HEK293T (cell line): ENCODE measurements at regions not wholly inside any gene's neighbourhood (a gene's known extent, or its start where the extent isn't known, plus 50 kb on each side); places are given as distances from the start of the nearest gene placed in this dataset.

Experiments
- CTCF ChIA-PET: fragments of 350-600 bp; formaldehyde crosslinking; extraction: SDS; loops from one replicate; lab custom pipeline; 2021; ENCODE audit warnings: antibody characterized with exemption, inconsistent platforms; lab: Yijun Ruan, JAX
- POLR2A ChIA-PET: fragments of 350-600 bp; formaldehyde crosslinking; extraction: SDS; loops from one replicate; lab custom pipeline; 2020; ENCODE audit warnings: antibody characterized with exemption, inconsistent platforms; lab: Yijun Ruan, JAX
- DNase-seq: peaks from one replicate; pipeline ENCODE4 v3.0.0; 2012; ENCODE audit warnings: mixed read lengths; ENCODE audit errors: extremely low spot score
- ARNT ChIP-seq: fragments of 450-650 bp; IDR thresholded peaks from 2 replicates; pipeline ENCODE4 v1.6.1; 2017; ENCODE audit warnings: mild to moderate bottlenecking
- BHLHE40 ChIP-seq: fragments of 450-650 bp; IDR thresholded peaks from 2 replicates; pipeline ENCODE4 v1.6.1; 2016; ENCODE audit warnings: mild to moderate bottlenecking, moderate library complexity, borderline replicate concordance
- CTBP1 ChIP-seq: fragments of 450-650 bp; IDR thresholded peaks from 2 replicates; pipeline ENCODE4 v1.6.1; 2016; ENCODE audit warnings: borderline replicate concordance
- ELF4 ChIP-seq: fragments of 450-650 bp; IDR thresholded peaks from 2 replicates; pipeline ENCODE4 v1.6.1; 2017; ENCODE audit warnings: antibody characterized with exemption
- FOXA1 ChIP-seq: fragments of 450-650 bp; IDR thresholded peaks from 2 replicates; pipeline ENCODE4 v1.6.1; 2016; ENCODE audit warnings: mild to moderate bottlenecking
- FOXK2 ChIP-seq: fragments of 450-650 bp; IDR thresholded peaks from 2 replicates; pipeline ENCODE4 v1.6.1; 2016; ENCODE audit warnings: mild to moderate bottlenecking
- FOXM1 ChIP-seq: fragments of 450-650 bp; IDR thresholded peaks from 2 replicates; pipeline ENCODE4 v1.6.1; 2017; ENCODE audit warnings: mild to moderate bottlenecking, borderline replicate concordance
- HDGF ChIP-seq: fragments of 450-650 bp; IDR thresholded peaks from 2 replicates; pipeline ENCODE4 v1.6.1; 2017; ENCODE audit warnings: antibody characterized with exemption, borderline replicate concordance
- L3MBTL2 ChIP-seq: fragments of 450-650 bp; conservative IDR thresholded peaks from 2 replicates; pipeline ENCODE4 v1.6.1; 2016; ENCODE audit warnings: mild to moderate bottlenecking
- LEF1 ChIP-seq: fragments of 450-650 bp; IDR thresholded peaks from 2 replicates; pipeline ENCODE4 v1.6.1; 2017; ENCODE audit warnings: mild to moderate bottlenecking, borderline replicate concordance
- NFRKB ChIP-seq: fragments of 450-650 bp; IDR thresholded peaks from 2 replicates; pipeline ENCODE4 v1.6.1; 2016; ENCODE audit warnings: mild to moderate bottlenecking, moderate library complexity
- PKNOX1 ChIP-seq: fragments of 450-650 bp; IDR thresholded peaks from 2 replicates; pipeline ENCODE4 v1.6.1; 2016
- SP1 ChIP-seq: fragments of 450-650 bp; IDR thresholded peaks from 2 replicates; pipeline ENCODE4 v1.6.1; 2017
- SUZ12 ChIP-seq: fragments of 450-650 bp; IDR thresholded peaks from 2 replicates; pipeline ENCODE4 v1.6.1; 2016; ENCODE audit warnings: mild to moderate bottlenecking
- TARDBP ChIP-seq: fragments of 450-650 bp; IDR thresholded peaks from 2 replicates; pipeline ENCODE4 v1.6.1; 2016
- ZNF384 ChIP-seq: fragments of 450-650 bp; IDR thresholded peaks from 2 replicates; pipeline ENCODE4 v1.6.1; 2016

GRCh38 chr3:106296062-106296461 lies 427.2 kb upstream of the CBLB start:
- POLR2A ChIA-PET, result no interaction called here
- no peak for DNase-seq
- CTCF ChIA-PET, result no interaction called here
- TF ChIP-seq FOXA1, result no peak
- no peak for TF ChIP-seq L3MBTL2
- no peak for TF ChIP-seq CTBP1
- no peak for TF ChIP-seq FOXM1
- TF ChIP-seq SUZ12, result no peak
- no peak for TF ChIP-seq BHLHE40
- TF ChIP-seq NFRKB, result no peak
- no peak for TF ChIP-seq SP1
- TF ChIP-seq FOXK2, result no peak
- TF ChIP-seq LEF1, result no peak
- no peak for TF ChIP-seq TARDBP

DNA sequence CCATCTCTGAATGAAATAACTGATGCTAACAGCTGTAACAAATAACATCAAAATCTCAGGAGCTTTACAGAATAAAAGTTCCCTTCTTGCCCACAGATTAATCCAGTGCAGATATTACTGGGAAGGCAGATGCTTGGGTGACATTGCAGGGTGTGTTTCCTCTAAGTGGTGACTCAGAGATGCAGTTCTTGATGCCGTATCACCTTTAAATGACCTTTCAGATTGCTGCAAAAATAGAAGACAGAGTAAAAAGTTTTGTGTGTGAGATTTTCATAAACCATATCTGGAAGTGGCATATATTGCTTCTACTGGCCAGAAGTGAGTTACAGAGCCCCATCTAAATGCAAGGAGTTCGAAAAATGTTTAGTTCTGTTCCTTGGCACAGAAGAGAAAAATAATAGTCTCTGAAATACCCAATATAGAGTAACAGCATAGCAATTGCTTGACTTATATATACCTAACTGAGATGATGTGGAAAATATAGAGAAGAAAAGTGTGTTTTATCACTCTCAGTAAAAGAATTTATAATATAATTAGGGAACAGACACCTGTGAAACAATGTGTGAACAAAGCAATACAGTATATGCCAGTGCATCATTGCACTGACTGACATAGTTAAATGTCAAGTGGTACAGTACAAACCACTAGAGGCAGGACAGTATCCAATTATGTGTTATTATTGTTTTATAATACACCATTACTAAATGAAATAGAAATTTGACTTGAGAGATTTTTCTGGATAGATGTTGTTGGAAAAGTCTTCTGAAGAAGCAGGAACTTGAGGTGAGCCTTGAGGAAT lies 430.7 kb upstream of the CBLB start:
- CTCF ChIA-PET, result no interaction called here
- no peak for DNase-seq
- POLR2A ChIA-PET, result no interaction called here
- TF ChIP-seq ELF4 (no peak), SP1 (no peak), ARNT (no peak), CTBP1 (no peak), NFRKB (no peak), FOXM1 (no peak), ZNF384 (no peak), PKNOX1 (no peak), LEF1 (no peak), TARDBP (no peak)

DNA sequence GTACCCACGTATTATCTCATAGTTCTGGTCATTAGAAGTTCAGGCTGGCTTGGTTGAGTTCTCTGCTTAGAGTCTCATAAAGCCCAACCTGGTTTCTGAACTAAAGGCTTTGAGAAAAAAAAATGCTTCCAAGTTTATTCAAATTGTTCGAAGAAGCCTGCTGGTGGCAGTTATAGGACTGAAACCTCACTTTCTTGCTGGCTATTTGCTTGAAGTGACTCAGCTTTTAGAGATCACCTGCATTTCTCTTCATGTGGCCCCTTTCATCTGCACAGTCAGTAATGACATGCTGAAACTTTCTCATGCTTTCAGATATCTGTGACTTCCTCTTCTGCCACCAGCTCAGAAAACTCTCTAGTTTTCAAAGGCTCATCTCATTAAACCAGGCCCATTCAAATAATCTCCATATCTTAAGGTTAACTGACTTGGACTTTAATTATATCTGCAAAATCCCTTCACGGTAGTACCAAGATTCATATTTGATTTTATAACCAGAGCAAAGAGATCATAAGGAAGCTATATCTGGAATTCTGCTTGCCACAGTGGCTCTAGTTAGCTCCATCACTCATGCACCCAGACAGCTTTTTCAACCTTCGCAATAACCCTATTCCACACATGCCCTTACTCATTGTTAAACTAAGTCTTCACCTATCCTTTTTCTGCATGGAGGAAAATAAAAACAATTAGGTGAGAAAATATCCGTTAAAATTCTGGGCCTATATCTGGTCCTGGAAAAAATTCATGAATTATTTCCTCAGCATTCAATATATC lies 433.8 kb upstream of the CBLB start:
- no peak for TF ChIP-seq SP1
- no peak for TF ChIP-seq TARDBP
- TF ChIP-seq FOXM1, result no peak
- TF ChIP-seq ARNT, result no peak
- TF ChIP-seq ELF4, result no peak
- no peak for TF ChIP-seq BHLHE40
- no peak for TF ChIP-seq CTBP1
- no peak for TF ChIP-seq FOXK2
- TF ChIP-seq NFRKB, result no peak
- TF ChIP-seq FOXA1, result no peak
- TF ChIP-seq L3MBTL2, result no peak
- no peak for TF ChIP-seq LEF1
- TF ChIP-seq PKNOX1, result no peak
- TF ChIP-seq ZNF384, result no peak
- no peak for TF ChIP-seq SUZ12
- TF ChIP-seq HDGF, result no peak
- ChIA-PET CTCF (no interaction called here), POLR2A (no interaction called here)
- no peak for DNase-seq

GRCh38 chr3:106303766-106304165 lies 435.0 kb upstream of the CBLB start:
- ChIA-PET CTCF (no interaction called here), POLR2A (no interaction called here)
- DNase-seq, result no peak
- TF ChIP-seq SP1, result no peak
- TF ChIP-seq HDGF, result no peak
- no peak for TF ChIP-seq L3MBTL2
- no peak for TF ChIP-seq FOXM1
- TF ChIP-seq PKNOX1, result no peak
- no peak for TF ChIP-seq LEF1
- no peak for TF ChIP-seq TARDBP

DNA sequence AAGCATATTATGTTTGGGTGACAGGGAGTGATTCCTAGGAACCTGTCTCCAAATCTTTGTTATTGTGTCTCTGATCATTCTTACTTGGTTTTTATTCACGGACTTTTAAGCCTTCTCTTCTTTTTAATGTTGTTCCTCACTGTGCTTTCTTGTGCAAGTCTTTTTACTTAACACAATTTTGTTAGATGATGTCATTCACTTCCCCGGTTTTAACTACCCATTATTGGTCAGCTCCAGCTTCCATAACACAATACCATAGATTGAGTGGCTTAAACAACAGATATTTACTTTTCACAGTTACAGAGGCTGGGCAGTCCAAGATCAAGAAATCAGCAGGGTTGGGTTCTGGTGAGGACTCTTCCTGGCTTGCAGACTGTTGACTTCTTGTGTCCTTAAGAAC lies 436.3 kb upstream of the CBLB start:
- CTCF ChIA-PET, result no interaction called here

More for the DNA sequence above, 436.3 kb upstream of the CBLB start:
- no peak for DNase-seq
- POLR2A ChIA-PET, result no interaction called here
- TF ChIP-seq BHLHE40, result no peak
- no peak for TF ChIP-seq FOXA1
- TF ChIP-seq CTBP1, result no peak
- no peak for TF ChIP-seq L3MBTL2
- TF ChIP-seq SUZ12, result no peak
- no peak for TF ChIP-seq LEF1
- no peak for TF ChIP-seq ZNF384
- no peak for TF ChIP-seq TARDBP
- no peak for TF ChIP-seq SP1
